ENCODE measurements at regions not wholly inside any gene's neighbourhood (a gene's known extent, or its start where the extent isn't known, plus 50 kb on each side); places are given as distances from the start of the nearest gene placed in this dataset.

DNA sequence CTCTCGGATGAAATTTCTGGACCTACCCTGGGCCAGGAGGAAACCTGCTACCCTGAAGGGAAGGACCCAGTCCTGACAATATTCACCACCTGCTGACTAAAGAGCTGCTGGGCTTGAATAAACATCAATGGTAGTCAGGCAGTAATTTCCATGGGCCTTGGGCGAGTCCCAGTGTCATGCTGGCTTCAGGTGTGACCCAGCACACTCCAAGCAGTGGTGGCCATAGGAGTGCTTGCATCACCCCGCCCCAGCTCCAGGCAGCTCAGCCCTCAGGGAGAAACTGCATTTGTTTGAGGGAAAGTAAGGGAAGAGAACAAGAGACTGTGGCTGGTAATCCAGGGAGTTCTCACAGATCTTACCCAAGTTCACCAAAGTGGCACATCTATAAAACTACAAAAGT is 261.8 kb upstream of the DCBLD2 start (continued):
- TF ChIP-seq CHCHD3 (CRISPR knock-in tag; IDR thresholded peaks at IDR 0.05): no peak
- TF ChIP-seq, protein P1, sequence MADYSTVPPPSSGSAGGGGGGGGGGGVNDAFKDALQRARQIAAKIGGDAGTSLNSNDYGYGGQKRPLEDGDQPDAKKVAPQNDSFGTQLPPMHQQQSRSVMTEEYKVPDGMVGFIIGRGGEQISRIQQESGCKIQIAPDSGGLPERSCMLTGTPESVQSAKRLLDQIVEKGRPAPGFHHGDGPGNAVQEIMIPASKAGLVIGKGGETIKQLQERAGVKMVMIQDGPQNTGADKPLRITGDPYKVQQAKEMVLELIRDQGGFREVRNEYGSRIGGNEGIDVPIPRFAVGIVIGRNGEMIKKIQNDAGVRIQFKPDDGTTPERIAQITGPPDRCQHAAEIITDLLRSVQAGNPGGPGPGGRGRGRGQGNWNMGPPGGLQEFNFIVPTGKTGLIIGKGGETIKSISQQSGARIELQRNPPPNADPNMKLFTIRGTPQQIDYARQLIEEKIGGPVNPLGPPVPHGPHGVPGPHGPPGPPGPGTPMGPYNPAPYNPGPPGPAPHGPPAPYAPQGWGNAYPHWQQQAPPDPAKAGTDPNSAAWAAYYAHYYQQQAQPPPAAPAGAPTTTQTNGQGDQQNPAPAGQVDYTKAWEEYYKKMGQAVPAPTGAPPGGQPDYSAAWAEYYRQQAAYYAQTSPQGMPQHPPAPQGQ (CRISPR knock-in tag; IDR thresholded peaks at IDR 0.05; ENCODE audit: borderline replicate concordance): no peak

DNA sequence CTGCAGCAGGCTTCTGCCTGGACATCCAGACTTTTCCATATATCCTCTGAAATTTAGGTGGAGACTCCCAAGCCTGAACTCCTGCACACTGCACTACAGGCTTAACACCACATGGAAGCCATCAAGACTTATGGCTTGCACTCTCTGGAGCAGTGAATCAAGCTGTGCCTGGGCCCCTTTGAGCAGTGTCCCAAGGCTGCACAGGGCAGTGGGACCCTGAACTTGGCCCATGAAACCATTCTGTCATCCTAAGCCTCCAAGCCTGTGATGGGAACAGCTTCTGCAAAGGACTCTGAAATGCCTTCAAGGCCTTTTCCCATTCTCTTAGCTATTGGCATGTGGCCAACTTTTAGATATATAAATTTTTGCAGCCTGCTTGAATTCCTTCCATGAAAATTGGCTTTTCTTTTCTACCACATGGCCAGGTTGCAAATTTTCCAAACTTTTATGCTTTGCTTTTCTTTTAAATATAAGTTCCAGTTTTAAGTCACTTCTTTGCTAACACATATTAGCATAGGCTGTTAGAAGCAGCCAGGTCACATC is 257.8 kb upstream of the DCBLD2 start:
- BruUV-seq (replicated peaks): no TSS peak
- POLR2A ChIA-PET: no interaction called here

DNA sequence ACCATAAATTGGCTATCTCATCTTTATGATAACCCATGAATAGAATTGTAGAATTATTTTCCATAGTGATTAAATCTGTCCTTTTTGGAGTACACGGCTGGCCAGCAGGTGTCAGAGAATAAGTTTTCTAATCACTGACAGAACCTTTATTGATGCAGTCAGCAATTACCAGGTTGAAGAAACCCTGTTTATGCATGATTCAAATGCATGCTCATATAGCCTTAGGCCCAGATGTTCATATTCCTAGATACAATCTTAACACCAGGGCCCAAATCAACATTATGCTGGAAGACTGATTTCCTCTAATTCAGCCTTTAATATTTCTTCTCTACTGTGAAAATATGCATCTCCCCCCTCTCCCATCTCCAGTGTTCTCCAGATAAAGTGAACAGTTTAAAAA is 243.5 kb upstream of the DCBLD2 start:
- no peaks in the 10 kb centered on the region for H3K9me3 ChIP-seq (ENCODE audit: low read length)
- H2AFZ ChIP-seq (ENCODE audit: low read length): no peak overlapping the region
- H3K36me3 ChIP-seq (replicated peaks in 1 of 2; ENCODE audit: control insufficient read depth in 1 of 2, insufficient read depth in 2 of 2, low read length in 2 of 2): no peaks in the 10 kb centered on the region
- H3K79me2 ChIP-seq (ENCODE audit: insufficient read depth, low read length): no peaks in the 10 kb centered on the region
- WGBS (ENCODE audit: low lambda C conversion rate): 36% methylated on average over 1 of the region's 1 CpG
- in situ Hi-C loops (cut with HindIII; ENCODE audit: extremely low pct_ligation_motif_present, low pct_unique_long_range_greater_than_20kb) (no loop called here), intact Hi-C loops (cut with micrococcal nuclease; ENCODE audit: unreplicated experiment) (no loop called here)
- BruUV-seq (replicated peaks): no TSS peak
- FAIRE-seq (no peak), DNase-seq (ENCODE audit: low spot score) (no peak), ATAC-seq (no peak)
- POLR2A ChIA-PET: no interaction called here
- no peak overlapping the region for H3K27ac ChIP-seq (ENCODE audit: extremely low read length, insufficient read depth, low read length)
- no peak overlapping the region for H3K9ac ChIP-seq (ENCODE audit: insufficient read depth, low read depth, low read length)
- no peak overlapping the region for H3K4me2 ChIP-seq (ENCODE audit: low read depth, low read length)
- no peak for TF ChIP-seq MED8 (CRISPR knock-in tag; IDR thresholded peaks at IDR 0.05; ENCODE audit: insufficient replicate concordance)
- TF ChIP-seq MAFK (conservative IDR thresholded peaks at IDR 0.05 in 1 of 2, IDR thresholded peaks at IDR 0.05 in 1 of 2; ENCODE audit: low read length in 2 of 2): peak; percentile 45 to 63
- TF ChIP-seq, protein P2, sequence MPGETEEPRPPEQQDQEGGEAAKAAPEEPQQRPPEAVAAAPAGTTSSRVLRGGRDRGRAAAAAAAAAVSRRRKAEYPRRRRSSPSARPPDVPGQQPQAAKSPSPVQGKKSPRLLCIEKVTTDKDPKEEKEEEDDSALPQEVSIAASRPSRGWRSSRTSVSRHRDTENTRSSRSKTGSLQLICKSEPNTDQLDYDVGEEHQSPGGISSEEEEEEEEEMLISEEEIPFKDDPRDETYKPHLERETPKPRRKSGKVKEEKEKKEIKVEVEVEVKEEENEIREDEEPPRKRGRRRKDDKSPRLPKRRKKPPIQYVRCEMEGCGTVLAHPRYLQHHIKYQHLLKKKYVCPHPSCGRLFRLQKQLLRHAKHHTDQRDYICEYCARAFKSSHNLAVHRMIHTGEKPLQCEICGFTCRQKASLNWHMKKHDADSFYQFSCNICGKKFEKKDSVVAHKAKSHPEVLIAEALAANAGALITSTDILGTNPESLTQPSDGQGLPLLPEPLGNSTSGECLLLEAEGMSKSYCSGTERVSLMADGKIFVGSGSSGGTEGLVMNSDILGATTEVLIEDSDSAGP (CRISPR knock-in tag; IDR thresholded peaks at IDR 0.05; ENCODE audit: borderline replicate concordance): no peak
- H3K4me3 ChIP-seq (replicated peaks in 1 of 3; ENCODE audit: insufficient read depth in 1 of 3, low read depth in 2 of 3, low read length in 3 of 3): no peak overlapping the region
- no peaks in the 10 kb centered on the region for H3K27me3 ChIP-seq (ENCODE audit: control insufficient read depth in 1 of 2, insufficient read depth in 2 of 2, low read length in 2 of 2)
- H3K4me1 ChIP-seq (ENCODE audit: insufficient read depth, low read length): no peaks in the 10 kb centered on the region
- H4K20me1 ChIP-seq (ENCODE audit: insufficient read depth, low read length): no peaks in the 10 kb centered on the region
- CTCF ChIA-PET (ENCODE audit: low intra/inter-chr PET ratio, low total read pairs): no interaction called here

More for the DNA sequence above, 257.8 kb upstream of the DCBLD2 start:
- ATAC-seq (no peak), DNase-seq (ENCODE audit: low spot score) (no peak), FAIRE-seq (no peak)
- Histone ChIP-seq H2AFZ (ENCODE audit: low read length) (no peak overlapping the region), H3K27ac (ENCODE audit: extremely low read length, insufficient read depth, low read length) (no peak overlapping the region), H3K9ac (ENCODE audit: insufficient read depth, low read depth, low read length) (no peak overlapping the region), H3K79me2 (ENCODE audit: insufficient read depth, low read length) (no peaks in the 10 kb centered on the region), H3K4me2 (ENCODE audit: low read depth, low read length) (no peak overlapping the region), H3K27me3 (ENCODE audit: control insufficient read depth in 1 of 2, insufficient read depth in 2 of 2, low read length in 2 of 2) (no peaks in the 10 kb centered on the region), H3K4me1 (ENCODE audit: insufficient read depth, low read length) (no peaks in the 10 kb centered on the region), H3K9me3 (ENCODE audit: low read length) (peaks cover 25% of the 10 kb centered on the region), H3K4me3 (replicated peaks in 1 of 3; ENCODE audit: insufficient read depth in 1 of 3, low read depth in 2 of 3, low read length in 3 of 3) (no peak overlapping the region), H4K20me1 (ENCODE audit: insufficient read depth, low read length) (no peaks in the 10 kb centered on the region), H3K36me3 (replicated peaks in 1 of 2; ENCODE audit: control insufficient read depth in 1 of 2, insufficient read depth in 2 of 2, low read length in 2 of 2) (no peaks in the 10 kb centered on the region)
- in situ Hi-C loops (cut with HindIII; ENCODE audit: extremely low pct_ligation_motif_present, low pct_unique_long_range_greater_than_20kb): no loop called here
- no peak for TF ChIP-seq SNAI1 (CRISPR knock-in tag; IDR thresholded peaks at IDR 0.05; ENCODE audit: borderline replicate concordance)
- no peak for TF ChIP-seq ZNF546 (CRISPR knock-in tag; conservative IDR thresholded peaks at IDR 0.05)
- peak; percentile 55; the same call in 1 of the 2 replicates for TF ChIP-seq LCORL (IDR thresholded peaks at IDR 0.05)
- TF ChIP-seq LCORL (CRISPR knock-in tag; IDR thresholded peaks at IDR 0.05): no peak
- intact Hi-C loops (cut with micrococcal nuclease; ENCODE audit: unreplicated experiment): no loop called here
- CTCF ChIA-PET (ENCODE audit: low intra/inter-chr PET ratio, low total read pairs): no interaction called here

All from HepG2 (cell line).